HEK293 (cell line): ENCODE measurements at regions not wholly inside any gene's neighbourhood (a gene's known extent, or its start where the extent isn't known, plus 50 kb on each side); places are given as distances from the start of the nearest gene placed in this dataset.

ENCODE experiments used
- CTCF ChIA-PET: fragments of 350-600 bp; formaldehyde crosslinking; extraction: SDS; loops from one replicate; lab custom pipeline; 2021; ENCODE audit warnings: antibody characterized with exemption; lab: Yijun Ruan, JAX
- POLR2A ChIA-PET: fragments of 300-600 bp; formaldehyde crosslinking; extraction: SDS; loops from one replicate; lab custom pipeline; 2020; ENCODE audit warnings: antibody characterized with exemption, inconsistent platforms; lab: Yijun Ruan, JAX
- H3K27ac ChIP-seq: fragments of 200-500 bp; sonication (Bioruptor generic); 2 replicates; pipeline ENCODE4 v1.5.1; 2014; ENCODE audit warnings: low read depth, low read length, control low read depth, inconsistent platforms; ENCODE audit errors: extremely low read depth
- H3K36me3 ChIP-seq, 2 experiments: fragments of 200-500 bp in 1 of 2; sonication (Bioruptor generic) in 1 of 2; 1 replicate in 1 of 2; 2 replicates in 1 of 2; pipeline ENCODE4 v1.5.1; 2014 to 2017; ENCODE audit warnings: inconsistent platforms in 2 of 2, low read length in 2 of 2; ENCODE audit not compliant: control insufficient read depth in 2 of 2, insufficient read depth in 1 of 2
- H3K4me1 ChIP-seq: fragments of 200-500 bp; sonication (Bioruptor generic); 2 replicates; pipeline ENCODE4 v1.5.1; 2014; ENCODE audit warnings: mild to moderate bottlenecking, low read length, inconsistent platforms; ENCODE audit not compliant: control insufficient read depth, insufficient read depth
- H3K4me3 ChIP-seq: 2 replicates; pipeline ENCODE4 v1.5.1; 2011; ENCODE audit warnings: low read depth, mild to moderate bottlenecking, control low read depth, low read length, moderate library complexity
- H3K9me3 ChIP-seq: fragments of 200-500 bp; sonication (Bioruptor generic); 2 replicates; pipeline ENCODE4 v1.5.1; 2014; ENCODE audit warnings: low read depth, low read length, inconsistent platforms; ENCODE audit not compliant: control insufficient read depth, insufficient read depth
- ATF2 ChIP-seq: fragments of 450-650 bp; formaldehyde crosslinking; IDR thresholded peaks from 2 replicates; pipeline ENCODE4 v1.5.1; 2016; ENCODE audit warnings: missing biosample characterization, missing genetic modification characterization, low read depth
- BCL11A ChIP-seq: fragments of 450-650 bp; formaldehyde crosslinking; IDR thresholded peaks from 2 replicates; pipeline ENCODE4 v1.5.1; 2016; ENCODE audit warnings: low read depth, missing biosample characterization, missing genetic modification characterization
- FEZF1 ChIP-seq: fragments of 450-650 bp; formaldehyde crosslinking; IDR thresholded peaks from 2 replicates; pipeline ENCODE4 v1.5.1; 2016; ENCODE audit warnings: missing biosample characterization, missing genetic modification characterization
- KLF1 ChIP-seq: fragments of 450-650 bp; formaldehyde crosslinking; IDR thresholded peaks from 2 replicates; pipeline ENCODE4 v1.5.1; 2016; ENCODE audit warnings: missing biosample characterization, missing genetic modification characterization
- MEIS1 ChIP-seq: sonication (generic); formaldehyde crosslinking; IDR thresholded peaks from 2 replicates; pipeline ENCODE4 v1.8.1; 2022; ENCODE audit warnings: missing genetic modification reagents, mild to moderate bottlenecking, borderline replicate concordance
- PRDM6 ChIP-seq: fragments of 450-650 bp; formaldehyde crosslinking; IDR thresholded peaks from 2 replicates; pipeline ENCODE4 v1.5.1; 2017; ENCODE audit warnings: missing biosample characterization, missing genetic modification characterization
- REPIN1 ChIP-seq: fragments of 450-650 bp; formaldehyde crosslinking; IDR thresholded peaks from 2 replicates; pipeline ENCODE4 v1.5.1; 2017; ENCODE audit warnings: missing biosample characterization, missing genetic modification characterization, low read depth
- TCF7L2 ChIP-seq: IDR thresholded peaks from 2 replicates; pipeline ENCODE4 v1.6.1; 2011; ENCODE audit warnings: low read depth, mild to moderate bottlenecking, inconsistent platforms, low read length, moderate library complexity, borderline replicate concordance
- ZBTB8A ChIP-seq: fragments of 450-650 bp; formaldehyde crosslinking; IDR thresholded peaks from 2 replicates; pipeline ENCODE4 v1.5.1; 2016; ENCODE audit warnings: missing biosample characterization, missing genetic modification characterization
- ZFHX2 ChIP-seq: fragments of 450-650 bp; formaldehyde crosslinking; conservative IDR thresholded peaks from 2 replicates; pipeline ENCODE4 v1.5.1; 2016; ENCODE audit warnings: missing biosample characterization, missing genetic modification characterization
- ZNF138 ChIP-seq: fragments of 450-650 bp; formaldehyde crosslinking; IDR thresholded peaks from 2 replicates; pipeline ENCODE4 v1.5.1; 2016; ENCODE audit warnings: missing biosample characterization, missing genetic modification characterization, borderline replicate concordance
- ZNF155 ChIP-seq: fragments of 450-650 bp; formaldehyde crosslinking; IDR thresholded peaks from 2 replicates; pipeline ENCODE4 v1.5.1; 2016; ENCODE audit warnings: missing biosample characterization, missing genetic modification characterization
- ZNF211 ChIP-seq: fragments of 450-650 bp; formaldehyde crosslinking; IDR thresholded peaks from 2 replicates; pipeline ENCODE4 v1.5.1; 2016; ENCODE audit warnings: low read depth, missing biosample characterization, missing genetic modification characterization
- ZNF324 ChIP-seq: fragments of 450-650 bp; formaldehyde crosslinking; IDR thresholded peaks from 2 replicates; pipeline ENCODE4 v1.5.1; 2016; ENCODE audit warnings: missing biosample characterization, missing genetic modification characterization
- ZNF341 ChIP-seq: fragments of 450-650 bp; formaldehyde crosslinking; IDR thresholded peaks from 2 replicates; pipeline ENCODE4; 2016; ENCODE audit warnings: low read depth, missing biosample characterization, missing genetic modification characterization
- ZNF394 ChIP-seq: fragments of 450-650 bp; formaldehyde crosslinking; IDR thresholded peaks from 2 replicates; pipeline ENCODE4 v1.5.1; 2016; ENCODE audit warnings: missing biosample characterization, missing genetic modification characterization, mild to moderate bottlenecking, moderate library complexity, borderline replicate concordance
- ZNF501 ChIP-seq: fragments of 450-650 bp; formaldehyde crosslinking; IDR thresholded peaks from 2 replicates; pipeline ENCODE4 v1.5.1; 2016; ENCODE audit warnings: missing biosample characterization, missing genetic modification characterization
- ZNF518A ChIP-seq: fragments of 450-650 bp; formaldehyde crosslinking; conservative IDR thresholded peaks from 2 replicates; pipeline ENCODE4 v1.5.1; 2016; ENCODE audit warnings: low read depth, missing biosample characterization, missing genetic modification characterization
- ZNF544 ChIP-seq: fragments of 450-650 bp; formaldehyde crosslinking; IDR thresholded peaks from 2 replicates; pipeline ENCODE4 v1.5.0; 2017; ENCODE audit warnings: missing biosample characterization, missing genetic modification characterization
- ZNF792 ChIP-seq: fragments of 450-650 bp; formaldehyde crosslinking; IDR thresholded peaks from 2 replicates; pipeline ENCODE4 v1.5.1; 2016; ENCODE audit warnings: missing biosample characterization, missing genetic modification characterization
- ZNF843 ChIP-seq: fragments of 450-650 bp; formaldehyde crosslinking; IDR thresholded peaks from 2 replicates; pipeline ENCODE4 v1.5.1; 2016; ENCODE audit warnings: missing biosample characterization, missing genetic modification characterization
- ZSCAN4 ChIP-seq: fragments of 450-650 bp; formaldehyde crosslinking; IDR thresholded peaks from 2 replicates; pipeline ENCODE4 v1.5.1; 2017; ENCODE audit warnings: missing biosample characterization, missing genetic modification characterization

- no peaks in the 10 kb centered on the region for H3K36me3 ChIP-seq
- no peak overlapping the region for H3K27ac ChIP-seq
- CTCF ChIA-PET, result interaction anchor here (0.6 to 1.7 kb wide), 4 partner anchors 9 to 53 kb away, joined by 3 to 6 read pairs (median 5); no protein-coding TSS in a partner anchor
- POLR2A ChIA-PET, result interaction anchor here (0.6 kb wide), 1 partner anchor 41 kb away, joined by 3 read pairs; no protein-coding TSS in a partner anchor
- H3K4me3 ChIP-seq, result no peak overlapping the region
- no peaks in the 10 kb centered on the region for H3K4me1 ChIP-seq
- H3K9me3 ChIP-seq, result no peaks in the 10 kb centered on the region
- TF ChIP-seq KLF1 (tag by site-specific recombination), result no peak
- TF ChIP-seq ZNF518A (tag by site-specific recombination), result no peak
- TF ChIP-seq BCL11A (tag by site-specific recombination), result no peak
- TF ChIP-seq ZNF843 (tag by site-specific recombination), result no peak
- no peak for TF ChIP-seq ZFHX2 (tag by site-specific recombination)
- TF ChIP-seq ZNF341, result no peak
- TF ChIP-seq ZNF138 (tag by site-specific recombination), result no peak
- TF ChIP-seq ZNF544 (tag by site-specific recombination), result no peak
- no peak for TF ChIP-seq ATF2
- TF ChIP-seq ZSCAN4 (tag by site-specific recombination), result no peak
- TF ChIP-seq TCF7L2, result no peak
- no peak for TF ChIP-seq ZNF324 (tag by site-specific recombination)
- TF ChIP-seq ZBTB8A, result no peak
- TF ChIP-seq MEIS1 (CRISPR knock-in tag), result no peak
- TF ChIP-seq ZNF155, result no peak
- TF ChIP-seq ZNF501 (tag by site-specific recombination), result no peak
- TF ChIP-seq ZNF211 (tag by site-specific recombination), result no peak
Measured at GRCh38 chr6:11644601-11645000, 107.1 kb downstream of the TMEM170B start.

GRCh38 chr6:11645016-11645415, 107.5 kb downstream of the TMEM170B start:
- no peak for TF ChIP-seq ZNF211 (tag by site-specific recombination)
- TF ChIP-seq REPIN1 (tag by site-specific recombination), result no peak
- TF ChIP-seq ZNF792 (tag by site-specific recombination), result no peak
- no peak for TF ChIP-seq PRDM6 (tag by site-specific recombination)
- no peak for TF ChIP-seq FEZF1 (tag by site-specific recombination)
- no peak for TF ChIP-seq ZNF394 (tag by site-specific recombination)
- no peaks in the 10 kb centered on the region for H3K36me3 ChIP-seq
- no peak overlapping the region for H3K27ac ChIP-seq
- no peaks in the 10 kb centered on the region for H3K9me3 ChIP-seq
- ChIA-PET POLR2A (no interaction called here), CTCF (interaction anchor here (0.9 to 1.7 kb wide), 3 partner anchors 9 to 49 kb away, joined by 5 to 6 read pairs (median 5); no protein-coding TSS in a partner anchor)
- no peak overlapping the region for H3K4me3 ChIP-seq
- H3K4me1 ChIP-seq, result no peaks in the 10 kb centered on the region
